Spleen (tissue), 11 donors: ENCODE measurements at regions not wholly inside any gene's neighbourhood (a gene's known extent, or its start where the extent isn't known, plus 50 kb on each side); places are given as distances from the start of the nearest gene placed in this dataset.

Source experiments
- DNase-seq: peaks from one replicate; pipeline ENCODE4 v3.0.0-alpha.2; 2020
- H3K27ac ChIP-seq, 8 donors: fragments of 200-600 bp; sonication (generic) in 7 of 8; 1 replicate in 4 of 8; 2 replicates in 4 of 8; pipeline versions ENCODE4 v1.5.0 to v1.8.0; 2016 to 2021; ENCODE audit warnings: inconsistent platforms in 4 of 8, mild to moderate bottlenecking in 4 of 8, moderate library complexity in 1 of 8
- H3K27me3 ChIP-seq, 7 donors: fragments of 200-600 bp; sonication (generic) in 6 of 7; replicated peaks in 1 of 7; 1 replicate in 4 of 7; 2 replicates in 3 of 7; pipeline versions ENCODE4 v1.5.0 to v1.8.0; 2016 to 2021; ENCODE audit warnings: inconsistent platforms in 3 of 7, mild to moderate bottlenecking in 1 of 7
- H3K36me3 ChIP-seq, 6 donors: fragments of 200-600 bp; sonication (generic) in 5 of 6; 1 replicate in 4 of 6; 2 replicates in 2 of 6; pipeline versions ENCODE4 v1.5.0 to v1.8.0; 2016 to 2021; ENCODE audit warnings: inconsistent platforms in 2 of 6
- H3K4me1 ChIP-seq, 6 donors: fragments of 200-600 bp; sonication (generic) in 5 of 6; 1 replicate in 3 of 6; 2 replicates in 3 of 6; pipeline versions ENCODE4 v1.5.0 to v1.8.0; 2016 to 2021; ENCODE audit warnings: inconsistent platforms in 3 of 6
- H3K4me3 ChIP-seq, 8 donors: fragments of 200-600 bp; sonication (generic) in 7 of 8; 1 replicate in 4 of 8; 2 replicates in 4 of 8; pipeline versions ENCODE4 v1.5.0 to v1.8.0; 2016 to 2021; ENCODE audit warnings: inconsistent platforms in 4 of 8, mild to moderate bottlenecking in 4 of 8, moderate library complexity in 2 of 8
- H3K9me3 ChIP-seq, 8 donors: fragments of 200-600 bp; sonication (generic) in 7 of 8; 1 replicate in 4 of 8; 2 replicates in 4 of 8; pipeline versions ENCODE4 v1.5.0 to v1.8.0; 2016 to 2021; ENCODE audit warnings: inconsistent platforms in 4 of 8
- POLR2A ChIP-seq, 3 donors: fragments of 450-650 bp; IDR thresholded peaks; one replicate each; pipeline ENCODE4 v1.5.1; 2017; ENCODE audit warnings: antibody characterized with exemption in 3 of 3, mild to moderate bottlenecking in 1 of 3
- POLR2AphosphoS5 ChIP-seq, 3 donors: sonication (generic); formaldehyde crosslinking; IDR thresholded peaks; one replicate each; pipeline ENCODE4 v1.5.1; 2017; ENCODE audit warnings: antibody characterized with exemption in 3 of 3
- WGBS, 5 donors: extraction: QIAGEN DNeasy Blood & Tissue Kit in 3 of 5; methylation state at CpG; one replicate each; pipeline versions ENCODE4 v1.1.5 to v1.1.7; 2013 to 2018; 5-methylcytosine and 5-hydroxymethylcytosine counted together
- intact Hi-C: fragments of 100-400 bp; cut with DNase I; formaldehyde crosslinking; loops from one replicate; pipeline ENCODE4 v1.15.0; 2023; ENCODE audit warnings: low total_unique reads
- TF ChIP-seq, protein P1 (sequence below), 11 experiments: fragments of 200-600 bp in 7 of 11; fragments of 450-650 bp in 4 of 11; sonication (generic) in 4 of 11; IDR thresholded peaks in 8 of 11; conservative IDR thresholded peaks in 3 of 11; 1 replicate in 7 of 11; 2 replicates in 4 of 11; pipeline versions ENCODE4 v1.4.0 to v1.8.0; 2016 to 2021; ENCODE audit warnings: antibody characterized with exemption in 11 of 11, inconsistent platforms in 4 of 11, mild to moderate bottlenecking in 1 of 11
- donor health status: healthy with polysubstance abuse.
- donor health status: DM: no; HTN: no; CAD: no; lungs with moderate emphysema.
- donor health status: DM: no; HTN: no; CAD: no.
- donor health status: Bipolar disorder and iron deficiency.
- donor health status: healthy.
- donor health status: DM: no; HTN: no; CAD: no.
- donor health status: DM: yes; HTN: yes; CAD: no.

- Histone ChIP-seq H3K4me3 (no peak overlapping the region), H3K27ac (no peak overlapping the region), H3K9me3 (no peaks in the 10 kb centered on the region), H3K36me3 (no peaks in the 10 kb centered on the region), H3K27me3 (peaks cover 0 to 7% (median 0%) of the 10 kb centered on the region in 7 donors), H3K4me1 (peaks cover 0 to 8% (median 0%) of the 10 kb centered on the region in 6 donors)
- intact Hi-C loops: no loop called here
- WGBS, 5 donors: 69 to 78% (median 70%) methylated on average over 5 to 8 of the region's 8 CpGs
- no peak for DNase-seq
- TF ChIP-seq POLR2A (IDR thresholded peaks at IDR 0.05): no peak
- TF ChIP-seq, protein P1, sequence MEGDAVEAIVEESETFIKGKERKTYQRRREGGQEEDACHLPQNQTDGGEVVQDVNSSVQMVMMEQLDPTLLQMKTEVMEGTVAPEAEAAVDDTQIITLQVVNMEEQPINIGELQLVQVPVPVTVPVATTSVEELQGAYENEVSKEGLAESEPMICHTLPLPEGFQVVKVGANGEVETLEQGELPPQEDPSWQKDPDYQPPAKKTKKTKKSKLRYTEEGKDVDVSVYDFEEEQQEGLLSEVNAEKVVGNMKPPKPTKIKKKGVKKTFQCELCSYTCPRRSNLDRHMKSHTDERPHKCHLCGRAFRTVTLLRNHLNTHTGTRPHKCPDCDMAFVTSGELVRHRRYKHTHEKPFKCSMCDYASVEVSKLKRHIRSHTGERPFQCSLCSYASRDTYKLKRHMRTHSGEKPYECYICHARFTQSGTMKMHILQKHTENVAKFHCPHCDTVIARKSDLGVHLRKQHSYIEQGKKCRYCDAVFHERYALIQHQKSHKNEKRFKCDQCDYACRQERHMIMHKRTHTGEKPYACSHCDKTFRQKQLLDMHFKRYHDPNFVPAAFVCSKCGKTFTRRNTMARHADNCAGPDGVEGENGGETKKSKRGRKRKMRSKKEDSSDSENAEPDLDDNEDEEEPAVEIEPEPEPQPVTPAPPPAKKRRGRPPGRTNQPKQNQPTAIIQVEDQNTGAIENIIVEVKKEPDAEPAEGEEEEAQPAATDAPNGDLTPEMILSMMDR (IDR thresholded peaks at IDR 0.05 in 8 of 11, conservative IDR thresholded peaks at IDR 0.05 in 3 of 11): no peak
- TF ChIP-seq POLR2AphosphoS5 (IDR thresholded peaks at IDR 0.05): no peak
Measured at GRCh38 chr2:20118051-20118450, 66.6 kb upstream of the LAPTM4A start.

- H3K27me3 ChIP-seq: peaks cover 0 to 4% (median 0%) of the 10 kb centered on the region in 7 donors
- TF ChIP-seq POLR2A (IDR thresholded peaks at IDR 0.05): no peak
- TF ChIP-seq, protein P1 (IDR thresholded peaks at IDR 0.05 in 8 of 11, conservative IDR thresholded peaks at IDR 0.05 in 3 of 11): no peak
- TF ChIP-seq POLR2AphosphoS5 (IDR thresholded peaks at IDR 0.05): no peak
- H3K4me3 ChIP-seq: no peak overlapping the region
- H3K9me3 ChIP-seq: no peaks in the 10 kb centered on the region
- no peak overlapping the region for H3K27ac ChIP-seq
- intact Hi-C loops: no loop called here
- 76 to 90% (median 82%) methylated on average over 4 of the region's 4 CpGs for WGBS, 5 donors
- H3K36me3 ChIP-seq: no peaks in the 10 kb centered on the region
- H3K4me1 ChIP-seq: peaks cover 0 to 8% (median 0%) of the 10 kb centered on the region in 6 donors
- no peak for DNase-seq
Measured at GRCh38 chr2:20115902-20116301, 64.5 kb upstream of the LAPTM4A start.

- no peaks in the 10 kb centered on the region for H3K36me3 ChIP-seq
- H3K9me3 ChIP-seq: peaks cover 0 to 3% (median 0%) of the 10 kb centered on the region in 8 donors
- no peak overlapping the region for H3K4me3 ChIP-seq
- peaks cover 0 to 8% (median 0%) of the 10 kb centered on the region in 6 donors for H3K4me1 ChIP-seq
- intact Hi-C loops: no loop called here
- 78 to 90% (median 83%) methylated on average over 2 of the region's 2 CpGs; no CpG with 5 or more reads in 1 of the 5 donors for WGBS, 5 donors
- H3K27me3 ChIP-seq: peaks cover 0 to 4% (median 0%) of the 10 kb centered on the region in 7 donors
- TF ChIP-seq POLR2AphosphoS5 (IDR thresholded peaks at IDR 0.05) (no peak), POLR2A (IDR thresholded peaks at IDR 0.05) (no peak)
- TF ChIP-seq, protein P1 (IDR thresholded peaks at IDR 0.05 in 8 of 11, conservative IDR thresholded peaks at IDR 0.05 in 3 of 11): no peak
- DNase-seq: no peak
- H3K27ac ChIP-seq: no peak overlapping the region
Measured at GRCh38 chr2:20115374-20115773, 63.9 kb upstream of the LAPTM4A start.

GRCh38 chr2:20113986-20114938, 62.8 kb upstream of the LAPTM4A start:
- peak; percentile 72 for DNase-seq
- 65 to 76% (median 72%) methylated on average over 16 to 19 of the region's 19 CpGs for WGBS, 5 donors
- Histone ChIP-seq H3K27ac (no peak overlapping the region), H3K36me3 (no peaks in the 10 kb centered on the region), H3K27me3 (peaks cover 0 to 4% (median 0%) of the 10 kb centered on the region in 7 donors), H3K9me3 (peaks cover 0 to 4% (median 0%) of the 10 kb centered on the region in 8 donors), H3K4me1 (peaks cover 0 to 8% (median 0%) of the 10 kb centered on the region in 6 donors), H3K4me3 (no peak overlapping the region)
- TF ChIP-seq POLR2A (IDR thresholded peaks at IDR 0.05): no peak
- TF ChIP-seq POLR2AphosphoS5 (IDR thresholded peaks at IDR 0.05): no peak
- TF ChIP-seq, protein P1 (IDR thresholded peaks at IDR 0.05 in 8 of 11, conservative IDR thresholded peaks at IDR 0.05 in 3 of 11): no peak
- intact Hi-C loops: no loop called here
